ENCODE measurements at regions not wholly inside any gene's neighbourhood (a gene's known extent, or its start where the extent isn't known, plus 50 kb on each side); places are given as distances from the start of the nearest gene placed in this dataset.
"Not testable (repeated sequence)": the region's sequence is repeated elsewhere in the genome, so short reads cannot be mapped to it uniquely, and the experiment has no call there.

DNA sequence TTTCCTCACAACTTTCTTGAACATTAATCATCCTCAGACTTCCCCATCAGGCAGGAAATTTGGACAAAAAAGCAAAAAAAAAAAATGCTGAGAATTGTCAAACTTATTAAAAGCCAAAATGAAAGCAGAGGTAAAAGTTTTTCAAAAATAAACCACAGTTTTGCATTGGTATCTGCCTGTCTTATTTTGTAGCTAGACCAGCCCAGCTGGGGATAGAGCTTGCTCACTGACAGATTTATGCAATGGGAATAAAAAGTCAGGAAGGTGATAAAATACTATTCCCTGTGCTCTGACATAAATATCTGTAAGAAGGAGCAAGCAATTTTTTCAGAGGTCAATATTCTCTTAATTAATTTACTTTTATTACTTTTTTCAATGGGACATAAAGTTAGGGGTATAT is 1006.7 kb upstream of the ALCAM start:
- H3K9me3 ChIP-seq (replicated peaks; ENCODE audit: insufficient read depth, low read length), result no peaks in the 10 kb centered on the region
- no peaks in the 10 kb centered on the region for H3K36me3 ChIP-seq (replicated peaks; ENCODE audit: insufficient read depth, low read length)
- H3F3A ChIP-seq (ENCODE audit: insufficient read depth, low read length), result no peaks in the 10 kb centered on the region
- H3K79me2 ChIP-seq (ENCODE audit: low read length), result no peaks in the 10 kb centered on the region
- no peak overlapping the region for H2AFZ ChIP-seq (ENCODE audit: low read length)
- no peaks in the 10 kb centered on the region for H4K20me1 ChIP-seq (ENCODE audit: insufficient read depth, low read length)
- H3K4me2 ChIP-seq (ENCODE audit: low read depth, low read length), result no peak overlapping the region
- H3K9ac ChIP-seq (ENCODE audit: low read length), result no peak overlapping the region
- no peak for TF ChIP-seq EZH2phosphoT487 (IDR thresholded peaks at IDR 0.05; ENCODE audit: low read length)
- no peak for TF ChIP-seq EZH2 (optimal IDR thresholded peaks at IDR 0.05; ENCODE audit: low read depth, low read length)
- TF ChIP-seq, protein P1, sequence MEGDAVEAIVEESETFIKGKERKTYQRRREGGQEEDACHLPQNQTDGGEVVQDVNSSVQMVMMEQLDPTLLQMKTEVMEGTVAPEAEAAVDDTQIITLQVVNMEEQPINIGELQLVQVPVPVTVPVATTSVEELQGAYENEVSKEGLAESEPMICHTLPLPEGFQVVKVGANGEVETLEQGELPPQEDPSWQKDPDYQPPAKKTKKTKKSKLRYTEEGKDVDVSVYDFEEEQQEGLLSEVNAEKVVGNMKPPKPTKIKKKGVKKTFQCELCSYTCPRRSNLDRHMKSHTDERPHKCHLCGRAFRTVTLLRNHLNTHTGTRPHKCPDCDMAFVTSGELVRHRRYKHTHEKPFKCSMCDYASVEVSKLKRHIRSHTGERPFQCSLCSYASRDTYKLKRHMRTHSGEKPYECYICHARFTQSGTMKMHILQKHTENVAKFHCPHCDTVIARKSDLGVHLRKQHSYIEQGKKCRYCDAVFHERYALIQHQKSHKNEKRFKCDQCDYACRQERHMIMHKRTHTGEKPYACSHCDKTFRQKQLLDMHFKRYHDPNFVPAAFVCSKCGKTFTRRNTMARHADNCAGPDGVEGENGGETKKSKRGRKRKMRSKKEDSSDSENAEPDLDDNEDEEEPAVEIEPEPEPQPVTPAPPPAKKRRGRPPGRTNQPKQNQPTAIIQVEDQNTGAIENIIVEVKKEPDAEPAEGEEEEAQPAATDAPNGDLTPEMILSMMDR (IDR thresholded peaks at IDR 0.05; ENCODE audit: low read length), result no peak
- no peak overlapping the region for H3K27ac ChIP-seq (ENCODE audit: low read length)
- no peak for DNase-seq
- no peaks in the 10 kb centered on the region for H3K9me2 ChIP-seq (replicated peaks; ENCODE audit: insufficient read depth, low read length)
- H3K4me1 ChIP-seq (ENCODE audit: low read length), result no peaks in the 10 kb centered on the region
- H3K4me3 ChIP-seq (ENCODE audit: low read length), result no peak overlapping the region
- no peaks in the 10 kb centered on the region for H3K27me3 ChIP-seq (replicated peaks; ENCODE audit: insufficient read depth, low read length)

DNA sequence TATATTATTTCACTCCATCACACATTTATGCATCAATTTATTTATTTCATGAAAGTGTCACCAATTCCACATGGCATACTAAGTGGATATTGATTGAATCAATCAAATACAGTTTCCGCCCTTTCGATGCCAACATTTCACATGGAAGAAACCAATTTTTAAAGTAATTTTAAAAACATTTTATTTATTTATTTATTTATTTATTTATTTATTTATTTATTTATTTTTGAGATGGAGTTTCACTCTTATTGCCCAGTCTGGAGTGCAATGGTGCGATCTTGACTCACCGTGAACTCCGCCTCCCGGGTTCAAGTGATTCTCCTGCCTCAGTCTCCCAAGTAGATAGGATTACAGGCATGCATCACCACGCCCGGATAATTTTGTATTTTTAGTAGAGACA is 1005.0 kb upstream of the ALCAM start:
- not testable (repeated sequence) for H3K4me3 ChIP-seq (ENCODE audit: low read length); H3K9ac ChIP-seq (ENCODE audit: low read length); H4K20me1 ChIP-seq (ENCODE audit: insufficient read depth, low read length); H3K27me3 ChIP-seq (replicated peaks; ENCODE audit: insufficient read depth, low read length); H3F3A ChIP-seq (ENCODE audit: insufficient read depth, low read length); H2AFZ ChIP-seq (ENCODE audit: low read length); H3K9me2 ChIP-seq (replicated peaks; ENCODE audit: insufficient read depth, low read length); H3K36me3 ChIP-seq (replicated peaks; ENCODE audit: insufficient read depth, low read length); H3K9me3 ChIP-seq (replicated peaks; ENCODE audit: insufficient read depth, low read length); H3K4me2 ChIP-seq (ENCODE audit: low read depth, low read length); H3K4me1 ChIP-seq (ENCODE audit: low read length); DNase-seq; H3K27ac ChIP-seq (ENCODE audit: low read length); H3K79me2 ChIP-seq (ENCODE audit: low read length)

DNA sequence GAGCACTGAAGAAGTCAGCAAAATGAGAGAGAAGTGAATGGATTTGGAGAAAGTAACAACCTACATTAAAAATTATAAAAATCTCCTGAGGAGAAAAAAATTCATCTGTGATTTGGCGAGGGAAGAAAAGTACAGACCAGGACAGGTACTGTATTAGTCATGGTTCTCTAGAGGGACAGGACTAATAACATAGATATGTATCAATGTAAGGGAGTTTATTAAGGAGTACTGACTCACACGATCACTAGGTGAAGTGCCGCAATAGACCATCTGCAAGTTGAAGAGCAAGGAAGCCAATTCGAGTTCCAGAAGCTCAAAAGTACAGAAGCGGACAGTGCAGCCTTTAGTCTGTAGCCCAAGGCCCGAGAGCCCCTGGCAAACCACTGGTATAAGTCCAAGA is 1004.4 kb upstream of the ALCAM start:
- H2AFZ ChIP-seq (ENCODE audit: low read length), result no peak overlapping the region
- no peaks in the 10 kb centered on the region for H3K36me3 ChIP-seq (replicated peaks; ENCODE audit: insufficient read depth, low read length)
- no peak overlapping the region for H3K27ac ChIP-seq (ENCODE audit: low read length)
- H3K4me1 ChIP-seq (ENCODE audit: low read length), result no peaks in the 10 kb centered on the region
- H3K9ac ChIP-seq (ENCODE audit: low read length), result no peak overlapping the region
- no peaks in the 10 kb centered on the region for H4K20me1 ChIP-seq (ENCODE audit: insufficient read depth, low read length)
- no peak overlapping the region for H3K4me3 ChIP-seq (ENCODE audit: low read length)
- H3K27me3 ChIP-seq (replicated peaks; ENCODE audit: insufficient read depth, low read length), result no peaks in the 10 kb centered on the region
- H3F3A ChIP-seq (ENCODE audit: insufficient read depth, low read length), result no peaks in the 10 kb centered on the region
- TF ChIP-seq EZH2phosphoT487 (IDR thresholded peaks at IDR 0.05; ENCODE audit: low read length) (no peak), EZH2 (optimal IDR thresholded peaks at IDR 0.05; ENCODE audit: low read depth, low read length) (no peak)
- TF ChIP-seq, protein P1 (IDR thresholded peaks at IDR 0.05; ENCODE audit: low read length), result no peak
- no peaks in the 10 kb centered on the region for H3K9me3 ChIP-seq (replicated peaks; ENCODE audit: insufficient read depth, low read length)
- no peaks in the 10 kb centered on the region for H3K9me2 ChIP-seq (replicated peaks; ENCODE audit: insufficient read depth, low read length)
- H3K79me2 ChIP-seq (ENCODE audit: low read length), result no peaks in the 10 kb centered on the region
- H3K4me2 ChIP-seq (ENCODE audit: low read depth, low read length), result no peak overlapping the region
- no peak for DNase-seq

DNA sequence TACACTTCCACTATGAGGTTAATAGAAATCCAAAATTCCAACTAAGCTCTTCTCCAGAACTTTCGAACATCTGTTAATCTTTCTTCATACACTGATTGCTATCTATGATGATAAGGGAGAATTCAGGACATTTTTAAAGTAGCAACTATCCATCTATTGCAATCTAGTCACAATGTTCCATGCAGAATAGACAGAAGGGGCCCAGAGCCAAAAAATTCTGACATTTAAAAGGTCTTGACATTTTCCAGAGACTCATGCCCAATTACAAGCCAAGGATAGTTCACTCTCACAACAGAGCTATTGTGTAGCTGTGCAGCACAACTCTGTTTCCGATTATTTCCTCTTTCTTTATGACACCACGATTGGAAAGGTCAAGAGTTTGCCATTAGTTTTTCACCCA is 999.7 kb upstream of the ALCAM start:
- Histone ChIP-seq H4K20me1 (ENCODE audit: insufficient read depth, low read length) (no peaks in the 10 kb centered on the region), H2AFZ (ENCODE audit: low read length) (no peak overlapping the region), H3K9me3 (replicated peaks; ENCODE audit: insufficient read depth, low read length) (no peaks in the 10 kb centered on the region), H3K4me3 (ENCODE audit: low read length) (no peak overlapping the region), H3K9ac (ENCODE audit: low read length) (no peak overlapping the region), H3K4me1 (ENCODE audit: low read length) (no peaks in the 10 kb centered on the region), H3K79me2 (ENCODE audit: low read length) (no peaks in the 10 kb centered on the region), H3K27ac (ENCODE audit: low read length) (no peak overlapping the region), H3F3A (ENCODE audit: insufficient read depth, low read length) (no peaks in the 10 kb centered on the region), H3K36me3 (replicated peaks; ENCODE audit: insufficient read depth, low read length) (no peaks in the 10 kb centered on the region), H3K27me3 (replicated peaks; ENCODE audit: insufficient read depth, low read length) (no peaks in the 10 kb centered on the region), H3K9me2 (replicated peaks; ENCODE audit: insufficient read depth, low read length) (no peaks in the 10 kb centered on the region), H3K4me2 (ENCODE audit: low read depth, low read length) (no peak overlapping the region)
- no peak for DNase-seq
- TF ChIP-seq EZH2 (optimal IDR thresholded peaks at IDR 0.05; ENCODE audit: low read depth, low read length) (no peak), EZH2phosphoT487 (IDR thresholded peaks at IDR 0.05; ENCODE audit: low read length) (no peak)
- TF ChIP-seq, protein P1 (IDR thresholded peaks at IDR 0.05; ENCODE audit: low read length), result no peak

Measured in MM.1S (cell line).